ENCODE measurements at regions not wholly inside any gene's neighbourhood (a gene's known extent, or its start where the extent isn't known, plus 50 kb on each side); places are given as distances from the start of the nearest gene placed in this dataset.

DNA sequence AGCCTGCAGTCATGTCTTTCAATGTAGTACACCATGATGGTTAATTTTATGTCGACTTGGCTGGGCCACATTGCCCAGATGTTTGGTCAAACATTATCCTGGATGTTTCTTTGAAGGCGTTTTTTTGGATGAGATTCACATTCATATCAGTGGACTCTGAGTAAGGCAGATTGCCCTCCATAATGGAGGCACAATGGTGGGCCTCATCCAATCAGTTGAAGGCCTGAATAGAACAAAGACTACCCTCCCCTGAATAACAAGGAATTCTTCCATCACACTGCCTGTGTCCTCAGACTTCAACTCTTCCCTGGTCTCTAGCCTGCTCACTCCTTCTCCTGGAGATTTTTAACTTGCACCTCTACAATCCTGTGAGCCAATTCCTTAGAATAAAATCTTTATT lies 83.8 kb upstream of the CHL1 start:
- Mint-ChIP-seq H3K27ac (no peak overlapping the region), H3K4me1 (peaks cover 5% of the 10 kb centered on the region), H3K27me3 (no peaks in the 10 kb centered on the region), H3K9me3 (ENCODE audit: insufficient read depth) (no peaks in the 10 kb centered on the region), H3K4me3 (no peak overlapping the region)
- WGBS (ENCODE audit: insufficient coverage): 72% methylated on average over 2 of the region's 2 CpGs
- ChIA-PET POLR2A (no interaction called here), CTCF (no interaction called here)
- H3K4me1 ChIP-seq (ENCODE audit: control insufficient read depth in 2 of 2, insufficient read depth in 2 of 2, low read length in 2 of 2): peaks cover 0 to 4% of the 10 kb centered on the region in 2 donors
- intact Hi-C loops (cut with micrococcal nuclease): no loop called here
- no peaks in the 10 kb centered on the region for H3K9me3 ChIP-seq (ENCODE audit: control extremely low read depth in 1 of 3, control insufficient read depth in 2 of 3, insufficient read depth in 1 of 3, low read length in 2 of 3)
- TF ChIP-seq EZH2 (IDR thresholded peaks at IDR 0.05; ENCODE audit: borderline replicate concordance, insufficient read depth, low read depth, low read length, poor library complexity, severe bottlenecking): no peak
- TF ChIP-seq, protein P1, sequence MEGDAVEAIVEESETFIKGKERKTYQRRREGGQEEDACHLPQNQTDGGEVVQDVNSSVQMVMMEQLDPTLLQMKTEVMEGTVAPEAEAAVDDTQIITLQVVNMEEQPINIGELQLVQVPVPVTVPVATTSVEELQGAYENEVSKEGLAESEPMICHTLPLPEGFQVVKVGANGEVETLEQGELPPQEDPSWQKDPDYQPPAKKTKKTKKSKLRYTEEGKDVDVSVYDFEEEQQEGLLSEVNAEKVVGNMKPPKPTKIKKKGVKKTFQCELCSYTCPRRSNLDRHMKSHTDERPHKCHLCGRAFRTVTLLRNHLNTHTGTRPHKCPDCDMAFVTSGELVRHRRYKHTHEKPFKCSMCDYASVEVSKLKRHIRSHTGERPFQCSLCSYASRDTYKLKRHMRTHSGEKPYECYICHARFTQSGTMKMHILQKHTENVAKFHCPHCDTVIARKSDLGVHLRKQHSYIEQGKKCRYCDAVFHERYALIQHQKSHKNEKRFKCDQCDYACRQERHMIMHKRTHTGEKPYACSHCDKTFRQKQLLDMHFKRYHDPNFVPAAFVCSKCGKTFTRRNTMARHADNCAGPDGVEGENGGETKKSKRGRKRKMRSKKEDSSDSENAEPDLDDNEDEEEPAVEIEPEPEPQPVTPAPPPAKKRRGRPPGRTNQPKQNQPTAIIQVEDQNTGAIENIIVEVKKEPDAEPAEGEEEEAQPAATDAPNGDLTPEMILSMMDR (IDR thresholded peaks at IDR 0.05): no peak
- ATAC-seq (ENCODE audit: low read depth) (no peak), DNase-seq (no peak)
- no peak overlapping the region for H2AFZ ChIP-seq (ENCODE audit: insufficient read depth, low read depth, low read length, poor library complexity, severe bottlenecking)
- H3K4me2 ChIP-seq (replicated peaks; ENCODE audit: low read depth, low read length, poor library complexity, severe bottlenecking): no peak overlapping the region
- no peaks in the 10 kb centered on the region for H3K36me3 ChIP-seq (replicated peaks in 1 of 2; ENCODE audit: control extremely low read depth in 1 of 2, control insufficient read depth in 1 of 2, extremely low read depth in 1 of 2, insufficient read depth in 2 of 2, low read length in 1 of 2)
- peaks cover 0 to 5% (median 0%) of the 10 kb centered on the region in 4 experiments for H3K27me3 ChIP-seq (replicated peaks in 1 of 4; ENCODE audit: control extremely low read depth in 1 of 4, control insufficient read depth in 3 of 4, insufficient read depth in 4 of 4, low read length in 3 of 4)
- H3K4me3 ChIP-seq (ENCODE audit: control extremely low read depth in 1 of 5, extremely low read depth in 1 of 5, insufficient read depth in 1 of 5, low read depth in 2 of 5, low read length in 4 of 5): no peak overlapping the region
- no peak overlapping the region for H3K27ac ChIP-seq (ENCODE audit: low read length in 2 of 2)
- no peaks in the 10 kb centered on the region for H3K79me2 ChIP-seq (ENCODE audit: control insufficient read depth, insufficient read depth, low read length)
- H4K20me1 ChIP-seq (ENCODE audit: control insufficient read depth, insufficient read depth, low read length, poor library complexity, severe bottlenecking): no peaks in the 10 kb centered on the region
- no peak overlapping the region for H3K9ac ChIP-seq (ENCODE audit: low read length)

GRCh38 chr3:118666-119065 lies 77.9 kb upstream of the CHL1 start:
- H3K4me3 Mint-ChIP-seq: no peak overlapping the region
- no peak overlapping the region for H3K4me3 ChIP-seq (ENCODE audit: control extremely low read depth in 1 of 5, extremely low read depth in 1 of 5, insufficient read depth in 1 of 5, low read depth in 2 of 5, low read length in 4 of 5)
- WGBS (ENCODE audit: insufficient coverage): 86% methylated on average over 1 of the region's 1 CpG
- no peaks in the 10 kb centered on the region for H4K20me1 ChIP-seq (ENCODE audit: control insufficient read depth, insufficient read depth, low read length, poor library complexity, severe bottlenecking)
- H3K4me1 Mint-ChIP-seq: no peaks in the 10 kb centered on the region
- H3K79me2 ChIP-seq (ENCODE audit: control insufficient read depth, insufficient read depth, low read length): no peaks in the 10 kb centered on the region
- no peak overlapping the region for H3K4me2 ChIP-seq (replicated peaks; ENCODE audit: low read depth, low read length, poor library complexity, severe bottlenecking)
- no peak overlapping the region for H3K27ac Mint-ChIP-seq
- H3K9me3 Mint-ChIP-seq (ENCODE audit: insufficient read depth): no peaks in the 10 kb centered on the region
- no peak for TF ChIP-seq EZH2 (IDR thresholded peaks at IDR 0.05; ENCODE audit: borderline replicate concordance, insufficient read depth, low read depth, low read length, poor library complexity, severe bottlenecking)
- TF ChIP-seq, protein P1 (IDR thresholded peaks at IDR 0.05): no peak
- ChIA-PET CTCF (no interaction called here), POLR2A (no interaction called here)
- H3K36me3 ChIP-seq (replicated peaks in 1 of 2; ENCODE audit: control extremely low read depth in 1 of 2, control insufficient read depth in 1 of 2, extremely low read depth in 1 of 2, insufficient read depth in 2 of 2, low read length in 1 of 2): no peaks in the 10 kb centered on the region
- no peak overlapping the region for H2AFZ ChIP-seq (ENCODE audit: insufficient read depth, low read depth, low read length, poor library complexity, severe bottlenecking)
- no peak for ATAC-seq (ENCODE audit: low read depth)
- no peak overlapping the region for H3K9ac ChIP-seq (ENCODE audit: low read length)
- no peaks in the 10 kb centered on the region for H3K27me3 Mint-ChIP-seq
- DNase-seq: no peak
- no peaks in the 10 kb centered on the region for H3K9me3 ChIP-seq (ENCODE audit: control extremely low read depth in 1 of 3, control insufficient read depth in 2 of 3, insufficient read depth in 1 of 3, low read length in 2 of 3)
- no peak overlapping the region for H3K27ac ChIP-seq (ENCODE audit: low read length in 2 of 2)
- intact Hi-C loops (cut with micrococcal nuclease): no loop called here
- no peaks in the 10 kb centered on the region for H3K4me1 ChIP-seq (ENCODE audit: control insufficient read depth in 2 of 2, insufficient read depth in 2 of 2, low read length in 2 of 2)
- H3K27me3 ChIP-seq (replicated peaks in 1 of 4; ENCODE audit: control extremely low read depth in 1 of 4, control insufficient read depth in 3 of 4, insufficient read depth in 4 of 4, low read length in 3 of 4): peaks cover 0 to 5% (median 0%) of the 10 kb centered on the region in 4 experiments

Data from B cell (primary cell).